ENCODE measurements at regions not wholly inside any gene's neighbourhood (a gene's known extent, or its start where the extent isn't known, plus 50 kb on each side); places are given as distances from the start of the nearest gene placed in this dataset.

DNA sequence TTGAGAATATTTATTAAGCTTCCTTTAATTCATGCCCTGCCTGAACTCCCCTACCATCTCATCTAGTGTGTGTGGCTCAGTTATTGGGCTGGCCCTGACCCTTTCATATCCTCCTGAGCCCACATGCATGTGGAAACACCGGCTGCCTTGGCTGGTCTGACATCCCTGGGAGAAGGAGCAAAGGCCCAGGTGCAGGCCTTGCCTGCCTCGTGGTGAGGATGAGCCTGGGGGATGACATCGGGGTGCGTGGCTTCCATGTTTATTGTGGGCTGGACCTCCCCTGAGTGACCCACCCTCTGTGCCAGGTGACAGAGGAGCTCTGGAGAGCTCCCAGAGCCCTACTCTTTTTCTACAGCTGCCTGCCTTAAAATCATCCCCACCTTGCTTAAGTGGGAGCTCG is 69.1 kb downstream of the FOXA2 start:
- H3K36me3 ChIP-seq (ENCODE audit: control insufficient read depth in 4 of 4, insufficient read depth in 4 of 4, low read length in 4 of 4) = no peaks in the 10 kb centered on the region
- ATAC-seq (ENCODE audit: insufficient read depth, low FRiP score) = no peak
- no peaks in the 10 kb centered on the region for H3K9me3 ChIP-seq (ENCODE audit: control insufficient read depth in 4 of 4, insufficient read depth in 3 of 4, low read length in 3 of 4)
- no peak overlapping the region for H3K4me3 ChIP-seq
- TF ChIP-seq, protein P1, sequence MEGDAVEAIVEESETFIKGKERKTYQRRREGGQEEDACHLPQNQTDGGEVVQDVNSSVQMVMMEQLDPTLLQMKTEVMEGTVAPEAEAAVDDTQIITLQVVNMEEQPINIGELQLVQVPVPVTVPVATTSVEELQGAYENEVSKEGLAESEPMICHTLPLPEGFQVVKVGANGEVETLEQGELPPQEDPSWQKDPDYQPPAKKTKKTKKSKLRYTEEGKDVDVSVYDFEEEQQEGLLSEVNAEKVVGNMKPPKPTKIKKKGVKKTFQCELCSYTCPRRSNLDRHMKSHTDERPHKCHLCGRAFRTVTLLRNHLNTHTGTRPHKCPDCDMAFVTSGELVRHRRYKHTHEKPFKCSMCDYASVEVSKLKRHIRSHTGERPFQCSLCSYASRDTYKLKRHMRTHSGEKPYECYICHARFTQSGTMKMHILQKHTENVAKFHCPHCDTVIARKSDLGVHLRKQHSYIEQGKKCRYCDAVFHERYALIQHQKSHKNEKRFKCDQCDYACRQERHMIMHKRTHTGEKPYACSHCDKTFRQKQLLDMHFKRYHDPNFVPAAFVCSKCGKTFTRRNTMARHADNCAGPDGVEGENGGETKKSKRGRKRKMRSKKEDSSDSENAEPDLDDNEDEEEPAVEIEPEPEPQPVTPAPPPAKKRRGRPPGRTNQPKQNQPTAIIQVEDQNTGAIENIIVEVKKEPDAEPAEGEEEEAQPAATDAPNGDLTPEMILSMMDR (IDR thresholded peaks at IDR 0.05; ENCODE audit: control extremely low read depth, extremely low read depth) = no peak
- H3K9ac ChIP-seq (ENCODE audit: insufficient read depth in 1 of 2, low read length in 2 of 2) = no peak overlapping the region
- peaks cover 0 to 15% (median 0%) of the 10 kb centered on the region in 5 donors for H3K4me1 ChIP-seq (ENCODE audit: control insufficient read depth in 5 of 5, insufficient read depth in 5 of 5, low read length in 5 of 5)
- WGBS, 2 donors = 87 to 90% methylated on average over 5 of the region's 5 CpGs
- H3K27me3 ChIP-seq (ENCODE audit: control insufficient read depth in 3 of 3, insufficient read depth in 3 of 3, low read length in 2 of 3) = no peaks in the 10 kb centered on the region
- H3K27ac ChIP-seq (ENCODE audit: low read depth in 1 of 2, low read length in 1 of 2) = no peak overlapping the region
- DNase-seq = no peak

DNA sequence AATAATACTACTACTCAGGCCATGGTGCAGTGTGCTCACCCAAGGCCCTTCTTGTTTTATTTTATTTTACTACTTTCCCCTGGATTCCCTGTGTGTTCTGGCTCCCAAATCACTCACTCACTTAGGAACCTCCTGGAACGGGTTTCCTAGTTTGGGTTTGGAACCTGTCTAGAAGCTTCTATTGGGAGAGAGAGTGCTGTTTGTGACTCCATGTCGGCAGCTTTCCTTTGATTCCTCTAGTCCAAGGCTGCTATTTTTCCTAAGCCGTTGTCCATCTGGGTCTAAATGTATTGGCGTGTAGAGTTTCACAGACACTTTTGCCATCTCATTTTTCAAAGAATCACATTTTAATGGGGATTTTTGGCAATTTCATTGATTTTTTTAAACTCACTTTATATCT is 70.8 kb downstream of the FOXA2 start:
- DNase-seq (no peak), ATAC-seq (ENCODE audit: insufficient read depth, low FRiP score) (no peak)
- Histone ChIP-seq H3K27me3 (ENCODE audit: control insufficient read depth in 3 of 3, insufficient read depth in 3 of 3, low read length in 2 of 3) (no peaks in the 10 kb centered on the region), H3K4me1 (ENCODE audit: control insufficient read depth in 5 of 5, insufficient read depth in 5 of 5, low read length in 5 of 5) (peaks cover 0 to 15% (median 0%) of the 10 kb centered on the region in 5 donors), H3K9me3 (ENCODE audit: control insufficient read depth in 4 of 4, insufficient read depth in 3 of 4, low read length in 3 of 4) (no peaks in the 10 kb centered on the region), H3K36me3 (ENCODE audit: control insufficient read depth in 4 of 4, insufficient read depth in 4 of 4, low read length in 4 of 4) (no peaks in the 10 kb centered on the region), H3K27ac (ENCODE audit: low read depth in 1 of 2, low read length in 1 of 2) (no peak overlapping the region), H3K9ac (ENCODE audit: insufficient read depth in 1 of 2, low read length in 2 of 2) (no peak overlapping the region), H3K4me3 (no peak overlapping the region)
- TF ChIP-seq, protein P1 (IDR thresholded peaks at IDR 0.05; ENCODE audit: control extremely low read depth, extremely low read depth) = no peak
- WGBS, 2 donors = 88 to 95% methylated on average over 4 of the region's 4 CpGs

DNA sequence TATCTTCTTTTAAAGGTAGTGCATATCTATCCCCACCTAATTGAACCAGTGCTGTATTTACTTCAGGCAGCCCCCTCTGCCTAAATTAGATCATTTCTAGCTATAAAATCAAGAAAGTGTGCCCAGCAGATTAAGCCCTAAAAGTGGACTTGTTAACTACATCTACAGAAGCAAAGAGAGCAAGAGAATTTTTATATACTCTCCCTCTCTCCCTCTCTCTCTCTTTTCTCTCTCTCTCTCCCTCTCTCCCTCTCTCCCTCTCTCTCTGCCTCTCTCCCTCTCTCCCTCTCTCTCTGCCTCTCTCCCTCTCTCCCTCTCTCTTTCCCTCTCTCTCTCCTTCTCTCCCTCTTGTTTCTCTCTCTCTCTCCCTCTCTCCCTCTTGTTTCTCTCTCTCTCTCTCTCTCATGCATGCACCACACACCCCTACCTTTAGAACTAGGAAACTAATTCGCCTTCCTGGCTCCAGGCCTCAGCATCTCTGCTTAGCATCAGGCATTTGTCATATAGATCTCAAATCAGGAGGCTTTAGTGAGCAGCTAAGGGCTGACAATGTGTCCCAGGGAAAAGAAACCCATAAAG is 71.4 kb downstream of the FOXA2 start:
- ATAC-seq (ENCODE audit: insufficient read depth, low FRiP score) (no peak), DNase-seq (no peak)
- H3K27ac ChIP-seq (ENCODE audit: low read depth in 1 of 2, low read length in 1 of 2) = no peak overlapping the region
- no peaks in the 10 kb centered on the region for H3K9me3 ChIP-seq (ENCODE audit: control insufficient read depth in 4 of 4, insufficient read depth in 3 of 4, low read length in 3 of 4)
- H3K27me3 ChIP-seq (ENCODE audit: control insufficient read depth in 3 of 3, insufficient read depth in 3 of 3, low read length in 2 of 3) = no peaks in the 10 kb centered on the region
- no peak overlapping the region for H3K9ac ChIP-seq (ENCODE audit: insufficient read depth in 1 of 2, low read length in 2 of 2)
- 73 to 79% methylated on average over 1 of the region's 1 CpG for WGBS, 2 donors
- no peak overlapping the region for H3K4me3 ChIP-seq
- H3K36me3 ChIP-seq (ENCODE audit: control insufficient read depth in 4 of 4, insufficient read depth in 4 of 4, low read length in 4 of 4) = no peaks in the 10 kb centered on the region
- TF ChIP-seq, protein P1 (IDR thresholded peaks at IDR 0.05; ENCODE audit: control extremely low read depth, extremely low read depth) = no peak
- peaks cover 0 to 15% (median 0%) of the 10 kb centered on the region in 5 donors for H3K4me1 ChIP-seq (ENCODE audit: control insufficient read depth in 5 of 5, insufficient read depth in 5 of 5, low read length in 5 of 5)
